ENCODE measurements at regions not wholly inside any gene's neighbourhood (a gene's known extent, or its start where the extent isn't known, plus 50 kb on each side); places are given as distances from the start of the nearest gene placed in this dataset.

DNA sequence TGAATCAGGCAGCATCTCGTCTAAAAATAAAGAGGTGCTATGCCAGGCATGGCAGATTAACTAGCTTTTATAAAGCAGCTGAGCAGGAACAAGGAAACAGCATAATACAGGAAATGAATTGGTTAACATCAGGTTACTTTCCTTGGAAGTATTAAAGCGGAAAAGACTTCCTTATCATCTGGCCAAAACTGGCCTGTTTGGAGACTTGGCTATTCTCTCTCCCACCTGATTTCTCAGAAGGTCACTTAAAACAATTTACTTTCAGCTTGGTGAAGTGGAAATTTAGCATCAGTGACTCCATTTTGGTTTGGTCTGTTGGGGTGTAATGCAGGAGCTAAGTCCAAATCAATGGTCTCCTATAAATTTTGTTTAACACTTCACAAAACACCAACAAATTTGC, 191.6 kb downstream of the NUFIP1 start:
- no peak for TF ChIP-seq POLR2A (IDR thresholded peaks at IDR 0.05)
- TF ChIP-seq, protein P1, sequence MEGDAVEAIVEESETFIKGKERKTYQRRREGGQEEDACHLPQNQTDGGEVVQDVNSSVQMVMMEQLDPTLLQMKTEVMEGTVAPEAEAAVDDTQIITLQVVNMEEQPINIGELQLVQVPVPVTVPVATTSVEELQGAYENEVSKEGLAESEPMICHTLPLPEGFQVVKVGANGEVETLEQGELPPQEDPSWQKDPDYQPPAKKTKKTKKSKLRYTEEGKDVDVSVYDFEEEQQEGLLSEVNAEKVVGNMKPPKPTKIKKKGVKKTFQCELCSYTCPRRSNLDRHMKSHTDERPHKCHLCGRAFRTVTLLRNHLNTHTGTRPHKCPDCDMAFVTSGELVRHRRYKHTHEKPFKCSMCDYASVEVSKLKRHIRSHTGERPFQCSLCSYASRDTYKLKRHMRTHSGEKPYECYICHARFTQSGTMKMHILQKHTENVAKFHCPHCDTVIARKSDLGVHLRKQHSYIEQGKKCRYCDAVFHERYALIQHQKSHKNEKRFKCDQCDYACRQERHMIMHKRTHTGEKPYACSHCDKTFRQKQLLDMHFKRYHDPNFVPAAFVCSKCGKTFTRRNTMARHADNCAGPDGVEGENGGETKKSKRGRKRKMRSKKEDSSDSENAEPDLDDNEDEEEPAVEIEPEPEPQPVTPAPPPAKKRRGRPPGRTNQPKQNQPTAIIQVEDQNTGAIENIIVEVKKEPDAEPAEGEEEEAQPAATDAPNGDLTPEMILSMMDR (IDR thresholded peaks at IDR 0.05), result no peak
- TF ChIP-seq POLR2AphosphoS5 (IDR thresholded peaks at IDR 0.05), result no peak
- no peak for TF ChIP-seq EP300 (IDR thresholded peaks at IDR 0.05; ENCODE audit: low read depth)
